Activated CD8-positive, alpha-beta T cell treated with anti-CD3 and anti-CD28 coated beads for 36 hours (primary cell): ENCODE measurements at regions not wholly inside any gene's neighbourhood (a gene's known extent, or its start where the extent isn't known, plus 50 kb on each side); places are given as distances from the start of the nearest gene placed in this dataset.

Experiments
- ATAC-seq: fragments of 200-7000 bp; cut with Tn5 transposase; one replicate; pipeline ENCODE4 v1.10.0; 2021; ENCODE audit warnings: mild to moderate bottlenecking, moderate library complexity
- CTCF ChIA-PET: fragments of 350-600 bp; sonication (Branson Sonifier 250); formaldehyde crosslinking; loops from one replicate; lab custom pipeline; 2021; ENCODE audit warnings: antibody characterized with exemption; lab: Charles Lee
- POLR2A ChIA-PET: fragments of 350-600 bp; sonication (Branson Sonifier 250); formaldehyde crosslinking; loops from one replicate; lab custom pipeline; 2021; ENCODE audit warnings: antibody characterized with exemption; lab: Charles Lee
- DNase-seq: peaks from one replicate; pipeline ENCODE4 v3.0.0-alpha.2; 2020
- H3K27ac Mint-ChIP-seq: one replicate; pipeline ENCODE4 v1.8.0; 2021; ENCODE audit warnings: mild to moderate bottlenecking, mixed read lengths
- H3K27me3 Mint-ChIP-seq: one replicate; pipeline ENCODE4 v1.8.0; 2021; ENCODE audit warnings: mixed read lengths
- H3K36me3 Mint-ChIP-seq: one replicate; pipeline ENCODE4 v1.8.0; 2021; ENCODE audit warnings: low read depth, mixed read lengths
- H3K4me1 Mint-ChIP-seq: one replicate; pipeline ENCODE4 v1.8.0; 2021; ENCODE audit warnings: low read depth, mixed read lengths
- H3K4me3 Mint-ChIP-seq: one replicate; pipeline ENCODE4 v1.8.0; 2021; ENCODE audit warnings: mild to moderate bottlenecking, moderate library complexity, mixed read lengths
- H3K9me3 Mint-ChIP-seq: one replicate; pipeline ENCODE4 v1.8.0; 2021; ENCODE audit warnings: mixed read lengths
- intact Hi-C: fragments of 100-400 bp; cut with micrococcal nuclease; formaldehyde crosslinking; loops from one replicate; pipeline ENCODE4 v1.10.0; 2022
- TF ChIP-seq, protein P1 (sequence below): fragments of 200-600 bp; IDR thresholded peaks from one replicate; pipeline ENCODE4 v1.8.0; 2022; ENCODE audit warnings: antibody characterized with exemption, mild to moderate bottlenecking

DNA sequence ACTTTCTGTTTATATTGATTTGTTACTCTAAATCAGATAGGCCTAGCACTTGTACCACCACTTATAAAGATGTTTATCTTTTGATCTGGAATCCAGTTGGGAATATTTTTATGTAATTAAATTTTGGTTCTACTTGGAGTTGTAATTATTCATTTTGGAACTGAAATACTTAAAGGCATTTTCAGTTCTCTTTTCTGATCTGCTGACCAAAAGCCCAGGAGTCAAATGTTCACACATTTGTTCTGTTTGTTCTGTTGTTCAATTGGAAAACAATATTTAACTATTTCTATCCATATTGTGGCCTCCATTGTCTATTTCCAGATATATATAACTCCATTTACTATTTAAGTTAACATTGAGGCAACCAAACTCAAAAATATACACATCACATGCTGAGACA, 912.4 kb upstream of the EPHA6 start:
- no peak for ATAC-seq
- no peaks in the 10 kb centered on the region for H3K27me3 Mint-ChIP-seq
- POLR2A ChIA-PET, result no interaction called here
- intact Hi-C loops, result no loop called here
- TF ChIP-seq, protein P1, sequence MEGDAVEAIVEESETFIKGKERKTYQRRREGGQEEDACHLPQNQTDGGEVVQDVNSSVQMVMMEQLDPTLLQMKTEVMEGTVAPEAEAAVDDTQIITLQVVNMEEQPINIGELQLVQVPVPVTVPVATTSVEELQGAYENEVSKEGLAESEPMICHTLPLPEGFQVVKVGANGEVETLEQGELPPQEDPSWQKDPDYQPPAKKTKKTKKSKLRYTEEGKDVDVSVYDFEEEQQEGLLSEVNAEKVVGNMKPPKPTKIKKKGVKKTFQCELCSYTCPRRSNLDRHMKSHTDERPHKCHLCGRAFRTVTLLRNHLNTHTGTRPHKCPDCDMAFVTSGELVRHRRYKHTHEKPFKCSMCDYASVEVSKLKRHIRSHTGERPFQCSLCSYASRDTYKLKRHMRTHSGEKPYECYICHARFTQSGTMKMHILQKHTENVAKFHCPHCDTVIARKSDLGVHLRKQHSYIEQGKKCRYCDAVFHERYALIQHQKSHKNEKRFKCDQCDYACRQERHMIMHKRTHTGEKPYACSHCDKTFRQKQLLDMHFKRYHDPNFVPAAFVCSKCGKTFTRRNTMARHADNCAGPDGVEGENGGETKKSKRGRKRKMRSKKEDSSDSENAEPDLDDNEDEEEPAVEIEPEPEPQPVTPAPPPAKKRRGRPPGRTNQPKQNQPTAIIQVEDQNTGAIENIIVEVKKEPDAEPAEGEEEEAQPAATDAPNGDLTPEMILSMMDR, result no peak
- peaks cover 6% of the 10 kb centered on the region for H3K9me3 Mint-ChIP-seq
- H3K4me3 Mint-ChIP-seq, result no peak overlapping the region
- H3K27ac Mint-ChIP-seq, result no peak overlapping the region
- CTCF ChIA-PET, result no interaction called here
- no peak for DNase-seq
- no peaks in the 10 kb centered on the region for H3K4me1 Mint-ChIP-seq
- no peaks in the 10 kb centered on the region for H3K36me3 Mint-ChIP-seq

GRCh38 chr3:95905182-95905581, 909.2 kb upstream of the EPHA6 start:
- ChIA-PET POLR2A (no interaction called here), CTCF (no interaction called here)
- Mint-ChIP-seq H3K9me3 (peaks cover 2% of the 10 kb centered on the region), H3K4me1 (no peaks in the 10 kb centered on the region), H3K36me3 (no peaks in the 10 kb centered on the region), H3K4me3 (no peak overlapping the region), H3K27ac (no peak overlapping the region), H3K27me3 (no peaks in the 10 kb centered on the region)
- TF ChIP-seq, protein P1, result no peak
- no peak for ATAC-seq
- intact Hi-C loops, result no loop called here
- DNase-seq, result no peak

DNA sequence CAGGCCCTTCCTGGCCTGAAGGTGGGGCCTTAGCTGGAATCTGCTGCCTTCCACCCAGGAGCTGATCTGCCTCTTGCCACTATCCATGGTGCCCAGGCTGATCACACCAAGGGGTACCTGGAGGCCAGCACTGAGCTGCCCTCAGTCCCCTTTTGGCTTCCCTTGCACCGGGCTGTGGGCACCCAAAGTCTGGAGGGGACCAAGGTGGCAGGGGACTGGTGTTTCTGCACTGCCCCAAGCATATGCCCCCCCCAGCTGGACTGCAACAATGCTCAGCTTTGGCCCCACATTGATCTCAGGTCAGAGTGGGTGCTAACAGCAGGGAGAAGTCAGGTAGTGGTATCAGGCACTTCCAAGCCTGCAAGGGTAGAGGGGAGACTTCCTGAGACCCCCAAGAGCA, 902.6 kb upstream of the EPHA6 start:
- no peak overlapping the region for H3K27ac Mint-ChIP-seq

DNA sequence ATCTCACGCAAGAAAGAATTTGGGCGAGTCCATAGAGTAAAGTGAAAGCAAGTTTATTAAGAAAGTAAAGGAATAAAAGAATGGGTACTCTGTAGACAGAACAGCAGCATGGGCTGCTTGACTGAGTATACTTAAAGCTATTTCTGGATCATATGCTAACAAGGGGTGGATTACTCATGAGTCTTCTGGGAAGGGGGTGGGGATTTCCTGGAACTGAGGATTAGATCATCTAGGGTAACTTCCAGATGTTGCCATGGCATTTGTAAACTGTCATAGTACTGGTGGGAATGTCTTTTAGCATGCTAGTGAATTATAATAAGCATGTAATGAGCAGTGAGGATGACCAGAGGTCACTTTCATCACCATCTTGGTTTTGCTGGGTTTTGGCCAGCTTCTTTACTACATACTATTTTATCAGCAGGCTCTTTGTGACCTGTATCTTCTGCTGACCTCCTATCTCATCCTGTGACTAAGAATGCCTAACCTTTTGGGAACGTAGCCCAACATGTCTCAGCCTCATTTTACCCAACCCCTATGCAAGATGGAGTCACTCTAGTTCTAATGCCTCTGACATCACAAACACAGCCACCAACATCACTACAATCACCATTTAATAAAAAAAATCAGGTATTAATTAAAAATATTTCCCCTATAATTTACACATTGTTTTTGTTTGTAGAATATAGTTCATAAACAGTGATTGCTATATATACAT, 890.7 kb upstream of the EPHA6 start:
- Mint-ChIP-seq H3K27me3 (no peaks in the 10 kb centered on the region), H3K4me1 (no peaks in the 10 kb centered on the region), H3K36me3 (no peaks in the 10 kb centered on the region), H3K9me3 (no peaks in the 10 kb centered on the region), H3K27ac (no peak overlapping the region), H3K4me3 (no peak overlapping the region)
- ATAC-seq (peak; percentile 81), DNase-seq (peak; percentile 59)
- intact Hi-C loops, result no loop called here
- ChIA-PET CTCF (no interaction called here), POLR2A (no interaction called here)
- TF ChIP-seq, protein P1, result no peak

More for the DNA sequence above, 902.6 kb upstream of the EPHA6 start:
- DNase-seq (no peak), ATAC-seq (no peak)
- no peaks in the 10 kb centered on the region for H3K36me3 Mint-ChIP-seq
- H3K27me3 Mint-ChIP-seq, result no peaks in the 10 kb centered on the region
- TF ChIP-seq, protein P1, result no peak
- no peaks in the 10 kb centered on the region for H3K4me1 Mint-ChIP-seq
- H3K4me3 Mint-ChIP-seq, result no peak overlapping the region
- intact Hi-C loops, result no loop called here
- CTCF ChIA-PET, result no interaction called here
- POLR2A ChIA-PET, result no interaction called here
- peaks cover 2% of the 10 kb centered on the region for H3K9me3 Mint-ChIP-seq

- no peak overlapping the region for H3K27ac Mint-ChIP-seq
- no peaks in the 10 kb centered on the region for H3K27me3 Mint-ChIP-seq
- no peaks in the 10 kb centered on the region for H3K36me3 Mint-ChIP-seq
- H3K4me3 Mint-ChIP-seq, result no peak overlapping the region
- TF ChIP-seq, protein P1, result no peak
- CTCF ChIA-PET, result no interaction called here
- ATAC-seq (no peak), DNase-seq (no peak)
- POLR2A ChIA-PET, result no interaction called here
- H3K4me1 Mint-ChIP-seq, result no peaks in the 10 kb centered on the region
- intact Hi-C loops, result no loop called here
- H3K9me3 Mint-ChIP-seq, result no peaks in the 10 kb centered on the region
Observed at GRCh38 chr3:95926904-95927501, 887.4 kb upstream of the EPHA6 start.
